K562 (cell line): ENCODE measurements at regions not wholly inside any gene's neighbourhood (a gene's known extent, or its start where the extent isn't known, plus 50 kb on each side); places are given as distances from the start of the nearest gene placed in this dataset.

Experiments
- ASH1L ChIP-seq: fragments of 450-650 bp; IDR thresholded peaks from 2 replicates; pipeline ENCODE4 v1.6.1; 2018; ENCODE audit warnings: borderline replicate concordance, mild to moderate bottlenecking, low read depth; ENCODE audit not compliant: partially characterized antibody
- CEBPG ChIP-seq, 3 experiments: fragments of 200-800 bp in 1 of 3; sonication (Bioruptor generic) in 1 of 3; sonication (generic) in 1 of 3; formaldehyde crosslinking in 1 of 3; IDR thresholded peaks in 2 of 3; conservative IDR thresholded peaks in 1 of 3; 2 replicates each; pipeline versions ENCODE4 v1.6.1 to v1.8.0; 2016 to 2022; ENCODE audit warnings: missing compliant biosample characterization in 2 of 3, missing genetic modification characterization in 2 of 3, mild to moderate bottlenecking in 1 of 3, missing genetic modification reagents in 1 of 3
- CREB1 ChIP-seq, 2 experiments: sonication (generic) in 1 of 2; formaldehyde crosslinking in 1 of 2; IDR thresholded peaks; 2 replicates each; pipeline versions ENCODE4 v1.6.1 to v1.8.0; 2012 to 2022; ENCODE audit warnings: inconsistent platforms in 1 of 2, mild to moderate bottlenecking in 1 of 2, missing genetic modification reagents in 1 of 2, moderate library complexity in 1 of 2
- CREB5 ChIP-seq: fragments of 250-450 bp; sonication (Bioruptor Pico); IDR thresholded peaks from 2 replicates; pipeline ENCODE4 v1.5.0; 2020; ENCODE audit warnings: mild to moderate bottlenecking
- EZH2 ChIP-seq: IDR thresholded peaks from 2 replicates; pipeline ENCODE4 v1.6.1; 2012; ENCODE audit warnings: low read depth, mild to moderate bottlenecking, inconsistent platforms, low read length, borderline replicate concordance
- HNRNPH1 ChIP-seq: fragments of 200-400 bp; formaldehyde crosslinking; optimal IDR thresholded peaks from 2 replicates; pipeline ENCODE3; 2017; ENCODE audit warnings: low read depth, mild to moderate bottlenecking, low read length, moderate library complexity
- MCM7 ChIP-seq, 2 experiments: fragments of 450-650 bp; IDR thresholded peaks; 2 replicates each; pipeline ENCODE4 v1.6.1; 2016 to 2018
- NBN ChIP-seq: fragments of 450-650 bp; IDR thresholded peaks from 2 replicates; pipeline ENCODE4 v1.6.1; 2016; ENCODE audit warnings: low read depth, mild to moderate bottlenecking
- NFXL1 ChIP-seq: fragments of 450-650 bp; formaldehyde crosslinking; IDR thresholded peaks from 2 replicates; pipeline ENCODE4 v1.4.0; 2021; ENCODE audit warnings: mild to moderate bottlenecking
- NFYB ChIP-seq: IDR thresholded peaks from 2 replicates; pipeline ENCODE4 v1.6.1; 2011; ENCODE audit warnings: mild to moderate bottlenecking, moderate library complexity; ENCODE audit not compliant: insufficient read length; ENCODE audit errors: extremely low read depth
- NR2F6 ChIP-seq: fragments of 450-650 bp; formaldehyde crosslinking; IDR thresholded peaks from 2 replicates; pipeline ENCODE4 v1.4.0; 2020; ENCODE audit warnings: mild to moderate bottlenecking
- PREB ChIP-seq: sonication (generic); formaldehyde crosslinking; IDR thresholded peaks from 2 replicates; pipeline ENCODE4 v1.8.1; 2023; ENCODE audit warnings: mild to moderate bottlenecking, missing genetic modification reagents
- RBFOX2 ChIP-seq: fragments of 200-400 bp; formaldehyde crosslinking; IDR thresholded peaks from 2 replicates; pipeline ENCODE4 v1.6.1; 2017; ENCODE audit warnings: low read depth, mild to moderate bottlenecking, low read length, moderate library complexity
- RBM14 ChIP-seq: fragments of 200-400 bp; formaldehyde crosslinking; IDR thresholded peaks from 2 replicates; pipeline ENCODE4 v1.6.1; 2018; ENCODE audit warnings: low read depth, mild to moderate bottlenecking, low read length, moderate library complexity, borderline replicate concordance; ENCODE audit not compliant: insufficient read depth
- RCOR1 ChIP-seq, 2 experiments: IDR thresholded peaks; 2 replicates each; pipeline ENCODE4 v1.6.1; 2012; ENCODE audit warnings: low read depth in 2 of 2, low read length in 2 of 2, borderline replicate concordance in 1 of 2, improper control_type of control experiment in 1 of 2
- RHOXF2B ChIP-seq: fragments of 250-450 bp; sonication (Bioruptor Pico); conservative IDR thresholded peaks from 2 replicates; pipeline ENCODE4 v1.5.1; 2021
- SRSF1 ChIP-seq: fragments of 200-400 bp; formaldehyde crosslinking; IDR thresholded peaks from 2 replicates; pipeline ENCODE4 v1.6.1; 2017; ENCODE audit warnings: mild to moderate bottlenecking, low read depth, low read length, moderate library complexity
- ZBTB49 ChIP-seq: sonication (generic); formaldehyde crosslinking; IDR thresholded peaks from 2 replicates; pipeline ENCODE4 v1.8.0; 2022; ENCODE audit warnings: missing genetic modification reagents, mild to moderate bottlenecking, borderline replicate concordance
- ZKSCAN1 ChIP-seq: fragments of 150-350 bp; IDR thresholded peaks from 2 replicates; pipeline ENCODE4 v1.6.1; 2016; ENCODE audit warnings: low read depth, low read length
- ZNF134 ChIP-seq: fragments of 250-450 bp; sonication (Bioruptor Pico); conservative IDR thresholded peaks from 2 replicates; pipeline ENCODE4 v1.4.0; 2020
- TF ChIP-seq, protein P1 (sequence below): fragments of 450-650 bp; IDR thresholded peaks from 2 replicates; pipeline ENCODE4 v1.6.1; 2016

DNA sequence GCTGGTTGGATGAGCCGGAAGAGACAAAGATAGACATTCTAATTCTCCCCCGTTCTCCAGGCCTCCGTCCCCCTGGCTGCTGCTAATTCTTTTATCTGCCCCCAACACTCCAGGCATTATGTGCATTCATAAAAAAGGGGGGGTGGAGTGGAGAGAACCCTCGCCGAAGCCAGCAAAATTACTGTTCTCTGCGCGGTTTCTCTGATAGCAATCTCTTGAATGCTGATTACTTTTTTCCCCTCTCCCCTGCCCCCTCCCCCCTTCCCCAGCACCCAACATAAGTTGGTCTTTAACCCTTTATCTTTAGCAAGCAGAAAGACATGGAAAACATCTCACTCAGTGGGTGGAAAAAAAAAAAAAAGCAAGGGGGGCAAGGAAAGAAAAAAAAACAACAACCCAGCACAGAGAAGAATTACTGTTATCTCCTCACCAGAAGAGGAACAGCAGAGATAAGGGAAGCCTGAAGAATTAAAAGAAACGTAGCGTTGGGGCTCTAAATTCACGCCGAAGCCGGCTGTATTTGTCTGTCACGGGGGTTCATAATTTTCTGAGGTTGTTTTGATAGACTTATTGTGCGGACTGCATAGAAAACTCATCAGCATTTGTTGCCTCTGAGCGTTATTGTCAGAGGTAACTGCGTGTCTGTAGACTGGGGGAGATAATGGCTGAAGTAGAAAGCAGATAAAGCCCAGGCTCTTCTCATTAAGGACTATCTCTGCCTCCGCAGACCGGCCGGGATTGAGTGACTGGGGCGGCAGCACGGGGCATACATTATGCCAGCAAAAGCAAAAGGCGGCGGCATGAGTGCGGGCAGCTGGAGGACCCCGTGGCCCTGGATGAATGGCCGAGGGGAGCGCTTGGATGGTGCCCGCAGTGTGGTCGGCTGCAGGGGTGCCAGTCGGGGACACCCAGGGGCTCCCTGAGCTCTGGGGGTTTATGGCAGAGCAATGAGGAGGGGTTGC lies 126.9 kb downstream of the MRM1 start (continued):
- TF ChIP-seq PREB (CRISPR knock-in tag) = no peak
- no peak for TF ChIP-seq RBM14
- TF ChIP-seq ZBTB49 (CRISPR knock-in tag) = no peak
- TF ChIP-seq, protein P1, sequence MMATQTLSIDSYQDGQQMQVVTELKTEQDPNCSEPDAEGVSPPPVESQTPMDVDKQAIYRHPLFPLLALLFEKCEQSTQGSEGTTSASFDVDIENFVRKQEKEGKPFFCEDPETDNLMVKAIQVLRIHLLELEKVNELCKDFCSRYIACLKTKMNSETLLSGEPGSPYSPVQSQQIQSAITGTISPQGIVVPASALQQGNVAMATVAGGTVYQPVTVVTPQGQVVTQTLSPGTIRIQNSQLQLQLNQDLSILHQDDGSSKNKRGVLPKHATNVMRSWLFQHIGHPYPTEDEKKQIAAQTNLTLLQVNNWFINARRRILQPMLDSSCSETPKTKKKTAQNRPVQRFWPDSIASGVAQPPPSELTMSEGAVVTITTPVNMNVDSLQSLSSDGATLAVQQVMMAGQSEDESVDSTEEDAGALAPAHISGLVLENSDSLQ = peak; percentile 80
- peak; percentile 88 for TF ChIP-seq NBN
- no peak for TF ChIP-seq ZNF134
- TF ChIP-seq ASH1L = no peak
- TF ChIP-seq CREB1 (IDR thresholded peaks at IDR 0.05) = no peak; the same call in 1 of the 2 replicates
- TF ChIP-seq CREB1 (CRISPR knock-in tag; IDR thresholded peaks at IDR 0.05) = no peak
- TF ChIP-seq HNRNPH1 = no peak
- TF ChIP-seq ZKSCAN1 = no peak
- no peak for TF ChIP-seq NR2F6 (CRISPR knock-in tag)
- peak in 1 of 2 experiments; percentile 88; a peak in 3 of 4 replicates for TF ChIP-seq RCOR1 (IDR thresholded peaks at IDR 0.05; ENCODE audit: borderline replicate concordance in 1 of 2, low read depth in 2 of 2, low read length in 2 of 2)
- 0 out of 2 replicates have a peak, but pooled peaks have one; percentile 24 for TF ChIP-seq RBFOX2
- no peak for TF ChIP-seq SRSF1
- no peak for TF ChIP-seq NFYB
- TF ChIP-seq NFXL1 (CRISPR knock-in tag) = no peak
- TF ChIP-seq RHOXF2B (CRISPR knock-in tag) = no peak
- no peak for TF ChIP-seq CEBPG (CRISPR knock-in tag; IDR thresholded peaks at IDR 0.05)
- no peak for TF ChIP-seq CEBPG (tag; conservative IDR thresholded peaks at IDR 0.05 in 1 of 2, IDR thresholded peaks at IDR 0.05 in 1 of 2)
- no peak for TF ChIP-seq MCM7 (IDR thresholded peaks at IDR 0.05)
- TF ChIP-seq CREB5 (CRISPR knock-in tag) = no peak
- TF ChIP-seq EZH2 = no peak
